KBM-7 (cell line): ENCODE measurements at regions not wholly inside any gene's neighbourhood (a gene's known extent, or its start where the extent isn't known, plus 50 kb on each side); places are given as distances from the start of the nearest gene placed in this dataset.
"Not testable (repeated sequence)": the region's sequence is repeated elsewhere in the genome, so short reads cannot be mapped to it uniquely, and the experiment has no call there.

Experiments
- DNase-seq: peaks from one replicate; pipeline ENCODE4 v3.0.0-alpha.2; 2015
- in situ Hi-C: fragments of 300-500 bp; cut with MboI; formaldehyde crosslinking; loops from 2 replicates; pipeline ENCODE4 v1.14.3; 2020; ENCODE audit warnings: low sequenced_read_pairs, low pct_unique_long_range_greater_than_20kb, mixed read lengths

DNA sequence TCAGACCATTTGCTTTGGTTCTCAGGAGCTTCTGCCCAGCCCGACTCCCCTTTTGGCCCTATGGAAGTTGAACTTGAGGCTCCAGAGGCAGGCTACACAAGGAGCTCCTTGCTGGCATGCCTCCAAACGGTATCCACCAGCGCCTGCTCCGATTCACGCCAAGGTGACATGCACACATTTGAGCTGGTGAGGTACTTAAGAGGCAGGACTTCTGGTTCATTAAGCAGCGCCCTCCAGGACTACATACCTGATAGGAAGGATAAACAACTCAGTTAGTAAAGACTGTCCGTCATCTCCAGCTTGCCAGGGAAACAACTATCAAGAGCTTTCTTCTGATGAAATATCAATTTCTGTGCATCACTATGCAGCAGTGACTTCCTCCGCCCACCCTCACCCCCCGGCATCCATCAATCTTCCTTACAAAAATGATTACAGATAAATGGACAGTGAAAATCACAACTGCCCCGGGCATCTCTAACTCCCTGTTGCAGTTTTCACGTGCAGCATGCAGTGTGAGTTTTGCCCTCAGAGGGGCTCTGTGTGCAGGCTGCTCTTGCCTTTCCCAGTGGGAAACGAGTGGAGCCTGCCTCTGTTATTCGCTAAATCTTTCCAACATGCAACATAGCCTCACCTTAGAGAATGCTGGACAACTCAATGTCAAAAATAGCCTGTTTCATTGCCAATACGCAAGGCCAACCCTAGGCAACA, 122.9 kb downstream of the ARRDC4 start:
- no peak for DNase-seq
- in situ Hi-C loops = no loop called here

DNA sequence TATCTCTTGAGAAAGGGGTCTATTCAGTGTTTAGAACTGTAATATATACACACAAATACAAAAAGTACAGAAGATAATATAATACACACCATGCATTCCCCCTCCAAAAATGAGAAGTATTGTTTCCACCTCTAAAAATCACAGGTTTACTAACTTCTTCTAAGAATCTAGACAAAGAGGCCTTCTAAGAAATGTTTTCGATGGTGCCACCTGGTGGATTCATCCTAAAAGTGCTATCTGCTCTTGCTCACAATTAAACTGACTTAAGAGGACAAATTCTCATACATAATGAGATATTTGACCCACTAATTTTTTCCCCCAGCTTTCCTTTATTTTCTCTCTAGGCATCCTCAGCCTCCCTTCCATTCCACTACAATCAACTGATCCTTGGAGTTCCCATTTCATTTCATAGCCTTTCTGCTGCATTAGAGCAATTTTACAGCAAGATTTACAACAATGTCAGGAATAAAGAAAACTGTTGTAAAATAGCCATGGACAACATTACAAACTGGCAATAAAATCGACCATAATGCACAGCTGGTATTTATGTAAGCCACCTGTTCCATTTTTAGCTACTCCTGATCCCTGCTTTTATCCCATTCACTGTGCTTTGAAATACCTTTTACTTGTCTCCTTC, 124.6 kb downstream of the ARRDC4 start:
- peak; percentile 64 for DNase-seq
- in situ Hi-C loops = no loop called here

DNA sequence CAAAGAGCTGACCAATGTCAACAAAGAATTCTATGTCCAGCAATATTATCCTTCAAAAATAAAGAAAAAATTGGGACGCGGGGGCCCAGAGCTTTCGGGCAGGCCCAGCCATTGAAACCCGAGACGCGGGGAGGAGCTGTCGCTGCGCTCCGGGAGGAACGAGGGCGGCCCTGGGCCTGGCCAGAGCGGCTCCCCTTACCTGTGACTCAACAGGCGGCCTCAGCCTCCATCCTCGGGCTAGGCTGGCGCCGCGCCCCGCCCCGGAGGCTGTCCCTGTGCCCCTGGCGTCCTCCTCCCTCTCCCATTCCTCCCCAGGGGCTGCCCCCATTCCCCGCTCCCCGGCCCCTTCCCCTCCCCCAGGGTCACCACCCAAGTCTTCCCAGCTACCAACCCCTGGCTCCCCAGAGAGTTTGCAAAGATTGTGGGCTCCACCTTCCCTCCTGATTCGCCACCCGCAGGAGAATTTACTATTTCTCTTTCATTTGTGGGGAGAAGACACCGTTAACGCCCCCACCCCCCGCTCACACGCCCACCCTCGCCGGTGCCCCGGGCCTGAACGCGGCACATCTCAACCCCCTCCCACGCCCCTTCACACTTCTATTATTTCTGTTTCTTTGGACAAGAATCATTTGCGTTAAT, 127.9 kb downstream of the ARRDC4 start:
- DNase-seq, in situ Hi-C loops: not testable (repeated sequence)

DNA sequence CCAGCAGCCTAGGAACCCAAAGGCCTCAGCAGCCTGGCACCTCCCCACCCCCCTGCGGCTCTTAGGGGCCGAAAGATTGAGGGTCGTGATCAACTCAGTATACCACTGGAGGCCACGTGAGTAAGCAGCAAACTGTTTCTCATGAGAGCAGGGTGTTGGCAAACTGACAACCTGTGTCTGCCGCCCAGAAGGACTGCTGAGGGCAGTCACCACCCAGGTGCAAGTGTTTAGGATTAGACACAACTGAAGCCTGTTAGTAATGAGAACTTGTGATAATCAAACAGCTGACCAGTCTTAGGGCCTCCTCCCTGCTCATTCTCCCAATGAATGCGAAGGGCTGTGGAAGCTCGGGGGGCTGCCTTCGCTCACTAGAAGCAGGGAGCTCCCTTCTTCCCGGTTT, 128.8 kb downstream of the ARRDC4 start:
- in situ Hi-C loops = not testable (repeated sequence)

DNA sequence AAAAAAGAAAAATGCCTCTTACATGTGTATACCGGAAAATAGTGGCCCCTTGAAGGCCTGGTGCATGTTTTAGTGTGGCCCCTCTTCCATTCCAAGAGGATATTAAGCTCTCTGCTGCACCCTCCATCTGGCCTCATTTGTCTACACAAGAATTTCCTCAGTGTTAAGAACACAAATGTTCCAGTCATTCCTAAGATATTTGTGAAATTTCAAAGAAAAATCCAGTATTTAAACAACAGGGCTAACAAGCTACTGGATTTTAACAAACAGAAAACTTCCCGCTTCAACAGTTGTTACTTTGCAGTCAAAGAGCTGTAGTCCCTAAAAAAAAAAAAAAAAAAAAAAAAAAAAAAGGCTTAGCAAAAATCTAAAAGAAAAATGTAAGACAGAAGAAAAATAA, 137.5 kb downstream of the ARRDC4 start:
- in situ Hi-C loops, DNase-seq: not testable (repeated sequence)

More for the DNA sequence above, 128.8 kb downstream of the ARRDC4 start:
- not testable (repeated sequence) for DNase-seq

DNA sequence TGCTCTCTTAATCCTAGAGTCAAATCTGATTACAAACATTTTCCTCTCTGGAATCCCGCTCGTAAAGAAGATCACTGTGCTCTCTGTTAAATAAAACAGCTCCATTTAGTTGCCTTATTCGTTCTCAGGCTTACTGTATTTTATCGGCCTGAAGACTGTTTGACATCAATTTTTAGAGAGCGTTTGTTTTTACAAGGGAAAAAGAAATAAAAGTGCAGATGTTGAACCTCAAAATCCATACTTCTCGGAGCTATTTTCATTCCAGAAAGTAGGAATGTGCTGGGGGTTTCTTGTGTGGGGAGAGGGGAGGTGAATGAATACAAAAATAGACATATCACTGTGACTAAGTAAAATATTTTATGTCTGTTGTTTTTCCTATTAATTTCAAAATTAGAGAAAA, 140.1 kb downstream of the ARRDC4 start:
- DNase-seq, in situ Hi-C loops: not testable (repeated sequence)

DNA sequence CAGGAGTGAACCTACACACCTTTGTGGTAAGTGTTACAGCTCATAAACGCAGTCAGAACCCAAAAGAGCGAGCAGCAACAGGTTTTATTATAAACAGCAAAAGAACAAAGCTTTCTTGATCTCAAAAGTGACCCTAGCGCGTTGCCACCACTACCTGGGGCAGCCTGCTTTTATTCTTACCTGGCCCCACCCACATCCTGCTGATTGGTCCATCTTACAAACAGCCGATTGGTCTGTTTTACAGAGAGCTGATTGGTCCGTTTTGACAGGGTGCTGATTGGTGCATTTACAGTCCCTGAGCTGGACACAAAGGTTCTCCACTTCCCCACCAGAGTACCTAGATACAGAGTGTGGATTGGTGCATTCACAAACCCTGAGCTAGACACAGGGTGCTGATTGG, 143.1 kb downstream of the ARRDC4 start:
- no peak for DNase-seq
- in situ Hi-C loops = no loop called here

DNA sequence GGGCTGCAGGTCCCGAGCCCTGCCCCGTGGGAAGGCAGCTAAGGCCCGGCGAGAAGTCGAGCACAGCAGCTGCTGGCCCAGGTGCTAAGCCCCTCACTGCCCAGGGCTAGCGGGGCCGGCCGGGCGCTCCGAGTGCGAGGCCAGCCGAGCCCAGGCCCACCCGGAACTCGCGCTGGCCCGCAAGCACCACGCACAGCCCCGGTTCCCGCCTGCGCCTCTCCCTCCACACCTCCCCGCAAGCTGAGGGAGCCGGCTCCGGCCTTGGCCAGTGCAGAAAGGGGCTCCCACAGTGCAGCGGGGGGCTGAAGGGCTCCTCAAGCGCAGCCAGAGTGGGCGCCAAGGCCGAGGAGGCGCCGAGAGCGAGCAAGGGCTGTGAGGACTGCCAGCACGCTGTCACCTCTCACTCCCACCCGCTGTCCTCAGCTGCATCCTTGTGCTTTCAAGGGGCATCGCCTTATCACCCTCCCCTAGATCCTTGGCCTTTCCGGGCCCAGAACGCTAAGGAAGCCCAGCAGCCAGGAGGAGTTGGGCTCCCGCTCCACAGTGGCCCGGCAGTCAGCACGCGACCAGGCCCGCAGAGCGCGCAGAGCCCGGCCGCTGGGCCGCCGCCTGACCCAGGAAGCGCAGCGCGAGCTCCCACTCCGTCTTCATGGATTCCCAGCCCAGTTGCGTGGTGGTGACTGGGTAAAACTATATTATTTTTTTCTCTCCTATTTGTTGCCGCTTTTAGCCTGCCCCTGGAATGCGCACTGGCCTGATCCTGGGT, 144.1 kb downstream of the ARRDC4 start:
- in situ Hi-C loops, DNase-seq: not testable (repeated sequence)

DNA sequence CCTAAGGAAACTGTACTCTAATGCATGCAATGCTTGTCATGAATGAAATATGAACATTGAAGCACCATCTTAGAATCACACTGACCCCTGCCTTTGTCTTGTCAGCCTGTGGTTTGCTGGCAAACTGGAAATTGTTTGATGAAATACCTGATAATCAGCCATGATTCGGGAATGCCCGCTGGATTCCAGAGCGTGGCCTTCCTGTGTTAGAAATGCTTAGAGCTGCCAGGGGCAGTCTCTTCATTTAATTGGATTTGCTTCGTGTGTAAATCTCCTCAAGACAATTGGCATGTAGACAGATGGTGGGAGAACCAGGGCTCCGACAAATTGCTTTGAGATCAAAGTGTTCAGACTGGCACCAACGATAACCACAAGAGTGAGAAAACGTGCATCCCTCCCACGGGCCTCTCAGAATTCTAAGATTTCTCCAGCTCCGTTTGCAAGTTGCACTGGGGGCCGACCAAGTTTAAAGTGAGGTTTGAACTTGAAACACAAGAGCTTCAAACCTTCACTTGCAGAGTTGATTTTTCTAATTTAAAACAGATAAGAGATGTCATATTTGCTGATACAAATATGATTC, 146.2 kb downstream of the ARRDC4 start:
- DNase-seq, in situ Hi-C loops: not testable (repeated sequence)

DNA sequence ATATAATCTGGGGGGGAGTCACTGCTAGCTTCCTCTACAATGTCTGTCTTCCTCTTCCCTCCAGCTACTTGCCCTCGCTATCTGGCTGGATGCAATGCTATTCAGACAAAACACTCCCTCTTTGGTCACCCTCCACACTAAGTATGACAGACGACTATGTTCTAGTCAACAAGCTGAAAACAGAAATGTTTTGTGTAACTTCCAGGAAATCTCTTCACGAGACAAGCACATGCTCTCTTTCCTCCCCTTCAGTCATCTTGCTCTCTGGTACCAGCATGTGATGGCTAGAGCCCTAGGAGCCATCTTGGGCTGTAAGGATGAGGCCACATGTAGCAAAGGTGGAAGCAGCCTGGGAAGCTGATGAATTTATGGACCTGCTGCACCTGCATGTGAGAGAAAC, 151.3 kb downstream of the ARRDC4 start:
- in situ Hi-C loops = no loop called here
- DNase-seq = no peak

DNA sequence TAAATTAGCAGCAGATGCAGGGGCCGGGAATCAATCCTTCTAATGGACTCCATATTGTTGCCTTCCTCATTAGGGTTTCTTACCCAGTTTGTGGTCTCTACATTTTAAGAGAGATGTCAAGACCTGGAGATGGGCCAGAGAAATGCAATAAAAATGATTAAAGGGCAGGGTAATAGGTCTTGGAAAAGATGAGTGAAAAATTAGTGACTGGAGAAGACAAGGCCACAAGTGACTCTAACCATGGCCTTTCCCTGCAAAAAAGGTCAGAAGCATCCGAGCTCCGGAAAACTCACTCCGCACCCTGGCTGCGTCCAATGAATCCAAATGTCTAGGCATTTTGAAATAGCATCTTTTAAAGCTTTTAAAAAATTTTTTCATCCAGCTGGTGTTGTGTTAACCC, 152.8 kb downstream of the ARRDC4 start:
- no peak for DNase-seq
- in situ Hi-C loops = no loop called here

DNA sequence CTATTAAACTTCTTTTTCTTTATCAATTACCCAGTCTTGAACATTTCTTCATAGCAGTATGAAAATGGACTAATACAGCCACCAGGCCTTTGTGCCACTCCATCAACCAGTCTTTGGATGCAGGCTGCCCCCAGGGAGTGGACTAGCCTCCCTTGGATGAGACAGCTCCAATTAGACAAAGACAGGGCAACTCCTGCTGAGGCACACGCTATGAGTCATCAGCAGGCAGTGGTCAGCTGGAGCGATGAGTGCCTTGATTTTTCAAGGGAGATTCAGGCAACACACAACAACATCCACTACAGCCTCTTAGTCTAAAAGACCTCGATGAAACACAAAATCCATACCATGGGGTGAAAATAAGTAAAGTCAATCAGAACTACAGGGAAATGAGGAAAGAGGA, 160.1 kb downstream of the ARRDC4 start:
- in situ Hi-C loops = no loop called here
- no peak for DNase-seq

DNA sequence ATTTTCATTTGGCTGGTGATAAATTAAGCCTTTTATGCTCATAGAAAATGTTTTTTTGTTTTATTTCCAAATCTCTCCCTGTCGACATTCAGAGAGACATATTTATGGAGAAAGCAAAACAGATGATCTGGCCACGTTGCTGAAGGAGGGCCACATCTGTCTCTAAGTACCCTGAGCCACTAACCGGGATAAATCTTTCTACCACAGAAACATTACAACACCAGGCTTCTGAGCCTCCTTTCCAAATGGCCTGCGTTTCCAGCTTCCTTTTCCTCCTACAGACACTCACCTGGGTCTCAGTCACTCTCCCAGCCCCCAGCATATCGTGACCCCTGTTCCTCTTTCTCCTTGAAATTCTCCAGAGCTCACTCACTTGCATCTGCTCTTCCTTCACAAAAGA, 161.0 kb downstream of the ARRDC4 start:
- in situ Hi-C loops = no loop called here
- no peak for DNase-seq

DNA sequence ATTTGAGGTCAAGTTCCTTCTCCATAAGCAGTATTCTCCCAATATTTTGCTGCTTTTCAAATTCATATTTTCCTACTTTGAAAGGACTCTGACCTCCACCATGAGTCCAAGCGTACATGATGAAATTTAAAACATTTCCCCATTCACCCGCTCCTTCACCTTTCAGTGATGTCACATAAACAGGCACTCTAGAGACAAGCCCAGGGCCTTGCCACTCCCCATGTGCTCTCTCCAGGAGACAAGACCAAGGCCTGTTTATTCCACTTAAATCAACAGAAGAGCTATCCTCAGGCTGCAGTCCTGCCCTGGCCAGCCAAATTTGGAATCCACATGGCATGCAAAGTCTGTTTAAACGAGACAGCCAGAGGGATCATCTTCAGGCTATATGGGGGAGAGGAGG, 161.5 kb downstream of the ARRDC4 start:
- no peak for DNase-seq
- in situ Hi-C loops = no loop called here

DNA sequence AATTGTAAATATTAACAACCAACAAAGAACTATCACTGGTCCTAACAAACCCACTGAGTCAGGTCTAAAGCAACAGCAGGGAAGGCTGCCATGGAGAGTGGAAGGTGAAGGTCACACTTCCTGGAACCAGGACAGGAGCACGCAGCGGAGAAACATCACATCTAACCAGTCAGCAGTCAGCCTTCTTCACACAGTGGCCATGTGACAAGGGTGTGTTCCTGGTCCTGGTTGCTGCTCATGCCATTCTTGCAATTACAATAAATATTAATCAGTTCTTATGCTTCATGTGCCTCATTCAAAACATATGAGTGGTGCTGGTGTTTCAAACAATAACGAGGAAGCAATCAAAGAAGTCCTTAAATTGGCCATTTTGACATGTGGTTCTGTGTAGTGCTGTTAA, 162.8 kb downstream of the ARRDC4 start:
- no peak for DNase-seq
- in situ Hi-C loops = no loop called here

DNA sequence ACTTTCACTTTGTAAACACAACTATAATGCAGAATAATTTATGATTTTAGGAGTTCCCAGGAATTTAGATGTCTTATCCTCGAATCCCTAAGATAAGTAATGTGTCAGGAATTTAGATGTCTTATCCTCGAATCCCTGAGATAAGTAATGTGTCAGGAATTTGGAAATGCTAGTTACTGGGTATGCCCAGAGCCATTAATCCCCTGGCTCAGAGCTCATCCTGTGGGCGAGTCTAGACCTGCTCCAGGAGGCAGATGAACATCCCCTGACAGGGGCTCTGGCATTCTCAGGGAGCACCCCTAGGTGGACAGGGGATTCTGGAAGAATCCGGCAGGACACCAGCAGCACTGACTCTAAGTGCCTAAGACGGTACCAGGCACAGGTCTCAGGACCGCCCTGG, 163.3 kb downstream of the ARRDC4 start:
- DNase-seq = no peak
- in situ Hi-C loops = no loop called here

DNA sequence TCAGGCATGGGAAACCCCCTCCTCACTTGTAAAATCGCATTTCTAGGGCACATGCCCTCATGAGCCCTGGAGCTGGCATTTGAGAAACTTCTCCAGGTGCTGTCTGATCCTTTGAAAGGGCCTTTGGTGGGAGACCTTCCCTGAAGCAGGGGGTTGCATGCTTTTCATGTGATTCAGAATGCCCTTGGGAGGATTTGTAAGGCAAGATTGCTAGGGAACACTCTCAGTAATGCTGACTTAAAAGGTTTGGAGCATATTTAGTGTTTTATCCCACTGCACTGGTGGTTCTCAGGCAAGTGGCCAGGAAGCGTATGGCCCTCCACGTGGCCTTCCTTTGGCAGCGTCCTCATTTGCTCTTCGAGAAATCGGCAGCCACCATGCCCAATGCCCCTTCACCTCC, 164.1 kb downstream of the ARRDC4 start:
- DNase-seq = no peak
- in situ Hi-C loops = no loop called here

DNA sequence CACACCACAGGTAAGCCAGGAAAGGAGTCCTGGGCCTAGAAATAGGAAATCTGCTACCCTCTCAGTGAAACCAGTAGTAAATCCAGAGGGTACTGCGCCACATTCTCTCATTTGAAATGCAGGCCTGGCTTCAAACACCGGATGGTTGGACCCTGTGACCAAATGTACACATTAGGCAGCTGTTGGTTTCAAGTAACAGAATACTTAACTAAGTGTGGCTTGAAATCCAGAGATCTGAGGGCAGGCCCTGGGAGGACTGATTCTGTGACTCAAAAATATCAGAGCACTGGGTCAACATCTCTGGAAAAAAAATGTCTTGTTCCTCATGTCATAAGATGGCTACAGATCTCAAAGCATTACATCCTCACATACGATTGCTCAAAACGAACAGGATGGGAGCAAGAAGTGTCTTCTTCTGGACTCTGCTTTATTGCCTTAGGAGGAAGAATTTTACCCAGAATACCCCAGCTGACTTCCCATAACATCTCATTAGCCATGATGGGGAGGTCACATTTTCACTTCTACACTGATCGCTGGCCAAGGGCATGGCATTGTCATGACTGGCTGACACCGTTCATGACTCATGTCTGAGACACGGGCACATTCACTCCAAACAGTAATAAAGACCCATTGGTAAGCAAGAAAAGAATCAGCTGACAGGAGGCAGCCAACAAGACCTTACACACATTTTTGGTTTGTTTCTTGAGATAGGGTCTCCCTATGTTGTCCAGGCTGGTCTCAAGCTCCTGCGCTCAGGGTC, 166.0 kb downstream of the ARRDC4 start:
- DNase-seq = no peak
- in situ Hi-C loops = no loop called here

DNA sequence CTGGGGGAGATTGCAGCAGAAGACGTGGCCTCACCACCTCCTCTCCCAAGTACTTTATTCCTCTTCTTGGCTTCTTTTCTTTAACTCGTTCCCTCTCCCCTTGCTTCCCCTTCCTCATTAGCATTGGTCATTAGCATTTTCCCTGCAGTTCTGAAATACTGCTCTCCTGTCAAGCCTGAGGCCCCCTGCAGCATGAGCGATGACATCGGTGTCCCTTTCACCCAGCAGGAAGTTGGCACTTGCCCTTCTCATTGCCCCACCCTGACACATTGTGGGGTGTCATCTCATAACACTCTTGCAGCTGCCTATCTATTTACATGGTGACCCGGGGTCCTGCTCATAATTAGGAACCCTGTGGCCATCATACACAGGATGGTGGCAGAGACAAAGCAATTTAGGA, 167.1 kb downstream of the ARRDC4 start:
- DNase-seq = no peak
- in situ Hi-C loops = no loop called here
